Activated naive CD8-positive, alpha-beta T cell treated with anti-CD3 and anti-CD28 coated beads for 36 hours (primary cell): ENCODE measurements at regions not wholly inside any gene's neighbourhood (a gene's known extent, or its start where the extent isn't known, plus 50 kb on each side); places are given as distances from the start of the nearest gene placed in this dataset.
"Not testable (repeated sequence)": the region's sequence is repeated elsewhere in the genome, so short reads cannot be mapped to it uniquely, and the experiment has no call there.

ENCODE experiments used
- DNase-seq: peaks from one replicate; pipeline ENCODE4 v3.0.0; 2021
- H3K27ac Mint-ChIP-seq: one replicate; pipeline ENCODE4 v1.8.0; 2022; ENCODE audit warnings: mild to moderate bottlenecking, moderate library complexity, mixed read lengths
- H3K27me3 Mint-ChIP-seq: one replicate; pipeline ENCODE4 v1.8.0; 2022; ENCODE audit warnings: mild to moderate bottlenecking, mixed read lengths
- H3K36me3 Mint-ChIP-seq: one replicate; pipeline ENCODE4 v1.8.0; 2021; ENCODE audit warnings: mild to moderate bottlenecking, mixed read lengths
- H3K4me1 Mint-ChIP-seq: one replicate; pipeline ENCODE4 v1.8.0; 2021; ENCODE audit warnings: mixed read lengths
- H3K4me3 Mint-ChIP-seq: one replicate; pipeline ENCODE4 v1.8.0; 2022; ENCODE audit warnings: mild to moderate bottlenecking, moderate library complexity, mixed read lengths
- H3K9me3 Mint-ChIP-seq: one replicate; pipeline ENCODE4 v1.8.0; 2022; ENCODE audit warnings: mixed read lengths

- no peak overlapping the region for H3K27ac Mint-ChIP-seq
- no peaks in the 10 kb centered on the region for H3K36me3 Mint-ChIP-seq
- H3K4me3 Mint-ChIP-seq, result no peak overlapping the region
- no peaks in the 10 kb centered on the region for H3K4me1 Mint-ChIP-seq
- H3K9me3 Mint-ChIP-seq, result no peaks in the 10 kb centered on the region
- DNase-seq, result no peak
- no peaks in the 10 kb centered on the region for H3K27me3 Mint-ChIP-seq
These were observed 124.4 kb upstream of the MRPS22 start for GRCh38 chr3:139219463-139219862.

- H3K9me3 Mint-ChIP-seq, result no peaks in the 10 kb centered on the region
- no peak overlapping the region for H3K4me3 Mint-ChIP-seq
- no peaks in the 10 kb centered on the region for H3K4me1 Mint-ChIP-seq
- H3K27me3 Mint-ChIP-seq, result no peaks in the 10 kb centered on the region
- no peak for DNase-seq
- H3K27ac Mint-ChIP-seq, result no peak overlapping the region
- H3K36me3 Mint-ChIP-seq, result no peaks in the 10 kb centered on the region
These were observed 121.6 kb upstream of the MRPS22 start for GRCh38 chr3:139222100-139222657.

GRCh38 chr3:139225548-139225947 lies 118.3 kb upstream of the MRPS22 start:
- Mint-ChIP-seq H3K9me3 (no peaks in the 10 kb centered on the region), H3K27ac (no peak overlapping the region), H3K36me3 (no peaks in the 10 kb centered on the region), H3K4me3 (no peak overlapping the region), H3K4me1 (no peaks in the 10 kb centered on the region), H3K27me3 (no peaks in the 10 kb centered on the region)
- DNase-seq, result no peak

- Mint-ChIP-seq H3K27me3 (no peaks in the 10 kb centered on the region), H3K4me3 (no peak overlapping the region), H3K36me3 (no peaks in the 10 kb centered on the region), H3K9me3 (no peaks in the 10 kb centered on the region), H3K27ac (no peak overlapping the region), H3K4me1 (no peaks in the 10 kb centered on the region)
- DNase-seq, result no peak
These were observed 117.1 kb upstream of the MRPS22 start for GRCh38 chr3:139226731-139227130.

- no peak for DNase-seq
- H3K27ac Mint-ChIP-seq, result no peak overlapping the region
- H3K36me3 Mint-ChIP-seq, result no peaks in the 10 kb centered on the region
- no peaks in the 10 kb centered on the region for H3K9me3 Mint-ChIP-seq
- no peaks in the 10 kb centered on the region for H3K4me1 Mint-ChIP-seq
- H3K4me3 Mint-ChIP-seq, result no peak overlapping the region
- no peaks in the 10 kb centered on the region for H3K27me3 Mint-ChIP-seq
These were observed 116.7 kb upstream of the MRPS22 start for GRCh38 chr3:139227165-139227564.

GRCh38 chr3:139227827-139228226 lies 116.0 kb upstream of the MRPS22 start:
- no peak for DNase-seq
- H3K27me3 Mint-ChIP-seq, result no peaks in the 10 kb centered on the region
- H3K4me3 Mint-ChIP-seq, result no peak overlapping the region
- no peaks in the 10 kb centered on the region for H3K9me3 Mint-ChIP-seq
- H3K27ac Mint-ChIP-seq, result no peak overlapping the region
- H3K36me3 Mint-ChIP-seq, result no peaks in the 10 kb centered on the region
- no peaks in the 10 kb centered on the region for H3K4me1 Mint-ChIP-seq

GRCh38 chr3:139230391-139230790 lies 113.4 kb upstream of the MRPS22 start:
- no peak for DNase-seq
- Mint-ChIP-seq H3K36me3 (no peaks in the 10 kb centered on the region), H3K9me3 (no peaks in the 10 kb centered on the region), H3K27me3 (no peaks in the 10 kb centered on the region), H3K4me1 (no peaks in the 10 kb centered on the region), H3K4me3 (no peak overlapping the region), H3K27ac (no peak overlapping the region)

GRCh38 chr3:139231555-139232281 lies 112.1 kb upstream of the MRPS22 start:
- H3K27ac Mint-ChIP-seq, result no peak overlapping the region
- peaks cover 4% of the 10 kb centered on the region for H3K4me1 Mint-ChIP-seq
- H3K4me3 Mint-ChIP-seq, result no peak overlapping the region
- H3K27me3 Mint-ChIP-seq, result no peaks in the 10 kb centered on the region
- no peak for DNase-seq
- no peaks in the 10 kb centered on the region for H3K9me3 Mint-ChIP-seq
- no peaks in the 10 kb centered on the region for H3K36me3 Mint-ChIP-seq

- not testable (repeated sequence) for H3K27ac Mint-ChIP-seq, H3K9me3 Mint-ChIP-seq, DNase-seq, H3K36me3 Mint-ChIP-seq, H3K27me3 Mint-ChIP-seq, H3K4me3 Mint-ChIP-seq, H3K4me1 Mint-ChIP-seq
These were observed 111.5 kb upstream of the MRPS22 start for GRCh38 chr3:139232341-139232740.

- Mint-ChIP-seq H3K27ac (no peak overlapping the region), H3K9me3 (no peaks in the 10 kb centered on the region), H3K36me3 (no peaks in the 10 kb centered on the region), H3K4me1 (peaks cover 4% of the 10 kb centered on the region), H3K4me3 (no peak overlapping the region), H3K27me3 (peaks cover 17% of the 10 kb centered on the region)
- DNase-seq, result no peak
These were observed 109.3 kb upstream of the MRPS22 start for GRCh38 chr3:139234491-139234890.

GRCh38 chr3:139235192-139235591 lies 108.6 kb upstream of the MRPS22 start:
- no peak for DNase-seq
- Mint-ChIP-seq H3K27me3 (peaks cover 19% of the 10 kb centered on the region), H3K4me1 (peaks cover 4% of the 10 kb centered on the region), H3K9me3 (no peaks in the 10 kb centered on the region), H3K36me3 (no peaks in the 10 kb centered on the region), H3K4me3 (no peak overlapping the region), H3K27ac (no peak overlapping the region)

GRCh38 chr3:139236336-139236735 lies 107.5 kb upstream of the MRPS22 start:
- H3K27ac Mint-ChIP-seq, result no peak overlapping the region
- DNase-seq, result no peak
- H3K4me3 Mint-ChIP-seq, result no peak overlapping the region
- peaks cover 22% of the 10 kb centered on the region for H3K27me3 Mint-ChIP-seq
- H3K36me3 Mint-ChIP-seq, result no peaks in the 10 kb centered on the region
- no peaks in the 10 kb centered on the region for H3K9me3 Mint-ChIP-seq
- H3K4me1 Mint-ChIP-seq, result peaks cover 4% of the 10 kb centered on the region

- H3K4me3 Mint-ChIP-seq, result no peak overlapping the region
- no peak overlapping the region for H3K27ac Mint-ChIP-seq
- no peak for DNase-seq
- no peaks in the 10 kb centered on the region for H3K36me3 Mint-ChIP-seq
- H3K9me3 Mint-ChIP-seq, result no peaks in the 10 kb centered on the region
- H3K27me3 Mint-ChIP-seq, result peaks cover 22% of the 10 kb centered on the region
- peaks cover 4% of the 10 kb centered on the region for H3K4me1 Mint-ChIP-seq
These were observed 105.4 kb upstream of the MRPS22 start for GRCh38 chr3:139238281-139239030.

GRCh38 chr3:139239550-139239949 lies 104.3 kb upstream of the MRPS22 start:
- H3K27ac Mint-ChIP-seq, result no peak overlapping the region
- no peak overlapping the region for H3K4me3 Mint-ChIP-seq
- no peaks in the 10 kb centered on the region for H3K9me3 Mint-ChIP-seq
- no peaks in the 10 kb centered on the region for H3K36me3 Mint-ChIP-seq
- H3K4me1 Mint-ChIP-seq, result peaks cover 4% of the 10 kb centered on the region
- peaks cover 28% of the 10 kb centered on the region for H3K27me3 Mint-ChIP-seq
- DNase-seq, result no peak

- Mint-ChIP-seq H3K4me3 (no peak overlapping the region), H3K27me3 (peaks cover 34% of the 10 kb centered on the region), H3K36me3 (no peaks in the 10 kb centered on the region), H3K9me3 (no peaks in the 10 kb centered on the region), H3K4me1 (no peaks in the 10 kb centered on the region), H3K27ac (no peak overlapping the region)
- no peak for DNase-seq
These were observed 102.0 kb upstream of the MRPS22 start for GRCh38 chr3:139241783-139242182.

GRCh38 chr3:139243710-139244109 lies 100.1 kb upstream of the MRPS22 start:
- peaks cover 30% of the 10 kb centered on the region for H3K27me3 Mint-ChIP-seq
- H3K9me3 Mint-ChIP-seq, result no peaks in the 10 kb centered on the region
- no peak overlapping the region for H3K4me3 Mint-ChIP-seq
- H3K4me1 Mint-ChIP-seq, result no peaks in the 10 kb centered on the region
- no peak overlapping the region for H3K27ac Mint-ChIP-seq
- no peak for DNase-seq
- no peaks in the 10 kb centered on the region for H3K36me3 Mint-ChIP-seq
